Activated CD8-positive, alpha-beta memory T cell treated with anti-CD3 and anti-CD28 coated beads, Interleukin-2, amount 10 ng/mL, durations not matched to agents 7 days and 5 days (primary cell): ENCODE measurements at regions not wholly inside any gene's neighbourhood (a gene's known extent, or its start where the extent isn't known, plus 50 kb on each side); places are given as distances from the start of the nearest gene placed in this dataset.

ENCODE experiments used
- ATAC-seq: fragments of 150-1000 bp; cut with Tn5 transposase; one replicate; pipeline ENCODE4 v1.10.0; 2021; ENCODE audit warnings: moderate library complexity
- CTCF ChIA-PET: fragments of 350-600 bp; sonication (Branson Sonifier 250); formaldehyde crosslinking; loops from one replicate; lab custom pipeline; 2021; ENCODE audit warnings: antibody characterized with exemption; lab: Charles Lee
- DNase-seq: peaks from one replicate; pipeline ENCODE4 v3.0.0-alpha.2; 2020
- H3K27ac Mint-ChIP-seq: one replicate; pipeline ENCODE4 v1.8.0; 2021; ENCODE audit warnings: mild to moderate bottlenecking, mixed read lengths
- H3K27me3 Mint-ChIP-seq: one replicate; pipeline ENCODE4 v1.8.0; 2021; ENCODE audit warnings: mixed read lengths
- H3K36me3 Mint-ChIP-seq: one replicate; pipeline ENCODE4 v1.8.0; 2021; ENCODE audit warnings: mild to moderate bottlenecking, mixed read lengths
- H3K4me1 Mint-ChIP-seq: one replicate; pipeline ENCODE4 v1.8.0; 2021; ENCODE audit warnings: mixed read lengths
- H3K4me3 Mint-ChIP-seq: one replicate; pipeline ENCODE4 v1.8.0; 2021; ENCODE audit warnings: mild to moderate bottlenecking, moderate library complexity, mixed read lengths
- H3K9me3 Mint-ChIP-seq: one replicate; pipeline ENCODE4 v1.8.0; 2022; ENCODE audit warnings: low read depth, mixed read lengths

DNA sequence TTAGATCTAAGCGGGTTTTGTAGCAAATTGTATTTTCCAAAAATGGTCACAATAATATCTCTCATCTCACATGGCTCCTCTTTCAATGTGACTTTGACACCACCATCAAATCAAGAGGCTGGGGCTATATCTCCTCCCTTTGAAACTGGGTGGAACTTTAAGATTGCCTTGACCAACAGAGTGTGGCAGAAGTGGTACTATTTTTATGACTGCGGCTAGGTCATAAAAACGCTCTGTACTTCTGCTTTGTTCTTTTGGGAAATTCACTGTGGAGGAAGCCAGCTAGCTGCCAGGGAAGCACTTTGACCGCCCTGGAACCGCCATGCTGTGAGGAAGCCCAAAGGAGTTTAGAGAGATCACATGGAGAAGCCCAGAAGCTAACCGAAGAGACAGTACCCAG lies 50.7 kb upstream of the ACOT11 start:
- H3K27me3 Mint-ChIP-seq: peaks cover 71% of the 10 kb centered on the region
- H3K4me1 Mint-ChIP-seq: peaks cover 12% of the 10 kb centered on the region
- ATAC-seq (no peak), DNase-seq (no peak)
- no peaks in the 10 kb centered on the region for H3K36me3 Mint-ChIP-seq
- no peaks in the 10 kb centered on the region for H3K9me3 Mint-ChIP-seq
- CTCF ChIA-PET: interaction anchor here (4.6 kb wide), 1 partner anchor 8 kb away, joined by 18 read pairs; no protein-coding TSS in a partner anchor
- H3K27ac Mint-ChIP-seq: no peak overlapping the region
- H3K4me3 Mint-ChIP-seq: no peak overlapping the region

DNA sequence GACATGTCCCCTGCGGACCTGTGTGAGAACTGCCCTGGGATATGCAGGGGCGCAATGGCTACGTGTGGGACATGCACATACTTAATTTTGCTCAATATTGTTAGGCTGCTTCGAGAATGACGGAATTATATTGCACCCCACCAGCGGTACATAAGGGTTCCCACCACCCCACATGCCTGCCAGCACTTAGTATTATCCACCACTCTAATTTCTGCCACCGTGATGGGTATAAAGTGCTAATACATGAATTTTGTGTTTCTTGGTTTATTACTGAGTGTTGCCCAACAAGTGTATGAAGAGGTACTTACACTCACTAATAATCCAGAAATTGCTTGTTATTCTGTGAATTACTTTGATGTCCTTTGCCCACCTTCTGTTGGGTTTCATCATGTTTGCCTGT lies 52.1 kb upstream of the ACOT11 start:
- no peaks in the 10 kb centered on the region for H3K9me3 Mint-ChIP-seq
- H3K36me3 Mint-ChIP-seq: no peaks in the 10 kb centered on the region
- ATAC-seq: no peak
- DNase-seq: no peak
- H3K4me1 Mint-ChIP-seq: peaks cover 8% of the 10 kb centered on the region
- no peak overlapping the region for H3K4me3 Mint-ChIP-seq
- H3K27me3 Mint-ChIP-seq: peaks cover 62% of the 10 kb centered on the region
- H3K27ac Mint-ChIP-seq: no peak overlapping the region
- CTCF ChIA-PET: no interaction called here

DNA sequence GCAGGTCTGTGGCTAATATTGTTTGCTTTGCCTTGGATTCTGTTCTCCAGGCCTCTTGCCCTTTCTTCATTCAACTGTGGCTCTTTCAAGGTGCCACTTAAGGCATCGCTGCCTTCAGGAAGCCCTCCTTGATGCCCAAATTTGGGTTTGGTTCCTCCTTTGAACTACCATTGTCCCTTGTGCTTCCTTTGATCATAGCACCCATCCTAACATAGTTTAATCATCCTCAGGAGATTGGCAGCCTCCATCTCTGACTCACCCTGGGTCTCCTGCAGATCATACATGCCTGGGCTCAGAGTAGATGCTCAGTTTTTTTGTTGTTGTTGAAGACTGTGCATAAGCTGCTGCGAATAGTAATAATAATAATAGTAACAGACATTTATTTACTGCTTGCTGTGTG lies 54.4 kb upstream of the ACOT11 start:
- CTCF ChIA-PET: no interaction called here
- no peaks in the 10 kb centered on the region for H3K36me3 Mint-ChIP-seq
- peaks cover 4% of the 10 kb centered on the region for H3K4me1 Mint-ChIP-seq
- no peak for DNase-seq
- ATAC-seq: no peak
- H3K27ac Mint-ChIP-seq: no peak overlapping the region
- no peaks in the 10 kb centered on the region for H3K9me3 Mint-ChIP-seq
- H3K4me3 Mint-ChIP-seq: no peak overlapping the region
- H3K27me3 Mint-ChIP-seq: peaks cover 52% of the 10 kb centered on the region

DNA sequence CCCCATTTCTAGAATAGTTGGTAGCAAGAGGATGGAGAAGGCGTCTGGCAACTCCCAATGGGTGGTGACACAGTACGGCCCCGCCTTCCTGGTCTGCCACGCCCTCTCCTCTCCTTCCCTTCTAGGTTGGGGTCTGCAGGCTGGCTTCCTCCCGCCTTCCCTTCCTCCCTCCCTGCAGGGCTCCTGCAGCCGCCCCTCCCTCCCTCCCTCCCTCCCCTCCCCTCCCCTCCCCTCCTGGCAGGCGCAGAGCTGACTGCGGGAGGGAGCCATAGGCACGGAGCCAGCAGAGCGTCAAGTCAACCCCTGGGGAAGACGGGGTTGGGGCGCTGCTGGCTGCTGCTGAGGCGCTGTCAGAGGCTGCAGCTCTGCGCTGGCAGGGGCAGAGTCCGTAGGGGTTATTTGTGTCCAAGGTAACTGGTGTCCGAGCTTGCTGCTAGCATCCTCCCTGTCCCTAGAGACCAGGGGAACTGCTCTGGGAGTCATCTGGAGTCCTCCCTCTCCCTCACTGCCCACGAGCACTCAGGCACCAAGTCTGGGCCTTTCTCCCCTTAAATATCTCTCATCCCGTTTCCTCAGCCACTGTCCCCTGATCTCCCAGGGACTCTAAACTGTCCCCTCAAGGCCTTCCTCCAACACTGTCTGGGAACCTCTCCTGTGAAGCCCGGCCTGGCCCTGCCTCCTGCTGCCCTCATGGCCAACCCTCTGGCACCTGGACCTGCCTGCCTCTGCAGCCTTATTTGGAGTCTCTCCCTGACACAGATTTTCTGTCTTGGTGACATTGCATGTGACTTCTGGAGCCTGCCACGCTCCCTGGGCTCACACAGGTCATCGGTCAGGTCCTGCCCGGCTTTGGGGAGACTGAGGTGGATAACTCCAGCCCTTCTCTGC lies 57.4 kb upstream of the ACOT11 start:
- H3K4me1 Mint-ChIP-seq: peaks cover 26% of the 10 kb centered on the region
- ATAC-seq (no peak), DNase-seq (no peak)
- H3K27ac Mint-ChIP-seq: no peak overlapping the region
- H3K4me3 Mint-ChIP-seq: no peak overlapping the region
- no peaks in the 10 kb centered on the region for H3K9me3 Mint-ChIP-seq
- H3K36me3 Mint-ChIP-seq: no peaks in the 10 kb centered on the region
- CTCF ChIA-PET: interaction anchor here (0.7 to 3.0 kb wide), 26 partner anchors 10 to 458 kb away, joined by 3 to 45 read pairs (median 6); partner anchors contain the start of genes SSBP3 and TTC4
- H3K27me3 Mint-ChIP-seq: peaks cover 46% of the 10 kb centered on the region

DNA sequence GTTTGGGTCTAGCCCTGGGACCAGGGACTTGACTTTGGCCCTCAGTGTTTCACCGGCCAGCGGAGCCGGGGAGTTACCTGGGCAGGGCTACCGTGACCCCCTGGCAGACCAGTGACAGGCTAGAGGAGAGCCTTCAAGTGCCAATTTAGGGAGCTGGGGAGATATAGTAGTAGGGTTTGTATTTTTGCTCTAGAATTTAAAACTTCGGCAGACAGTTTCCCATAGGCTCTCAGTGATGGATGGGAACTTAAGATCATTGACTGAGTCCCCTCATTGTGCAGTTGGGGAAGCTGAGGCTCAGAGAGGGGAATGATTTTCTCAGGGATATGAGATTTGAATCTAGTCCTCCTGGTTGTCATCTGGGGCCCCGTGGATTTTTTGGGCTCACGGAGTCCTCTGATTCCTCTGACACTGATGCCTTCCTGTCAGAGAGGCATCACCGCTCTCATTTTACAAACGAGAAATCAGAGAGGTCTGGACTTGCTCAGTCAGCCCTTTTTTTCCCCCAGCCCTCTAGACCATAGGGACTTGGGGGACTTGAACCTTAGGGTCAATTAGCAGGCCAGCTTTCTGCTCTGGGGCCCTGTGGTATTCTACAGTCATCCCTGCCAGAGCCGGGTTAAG lies 58.3 kb upstream of the ACOT11 start:
- peak overlapping the region; percentile 75 for H3K4me3 Mint-ChIP-seq
- CTCF ChIA-PET: interaction anchor here (0.6 to 3.0 kb wide), 72 partner anchors 9 to 629 kb away, joined by 3 to 45 read pairs (median 4); partner anchors contain the start of genes CYB5RL, MRPL37, SSBP3 and TTC22
- H3K27ac Mint-ChIP-seq: no peak overlapping the region

DNA sequence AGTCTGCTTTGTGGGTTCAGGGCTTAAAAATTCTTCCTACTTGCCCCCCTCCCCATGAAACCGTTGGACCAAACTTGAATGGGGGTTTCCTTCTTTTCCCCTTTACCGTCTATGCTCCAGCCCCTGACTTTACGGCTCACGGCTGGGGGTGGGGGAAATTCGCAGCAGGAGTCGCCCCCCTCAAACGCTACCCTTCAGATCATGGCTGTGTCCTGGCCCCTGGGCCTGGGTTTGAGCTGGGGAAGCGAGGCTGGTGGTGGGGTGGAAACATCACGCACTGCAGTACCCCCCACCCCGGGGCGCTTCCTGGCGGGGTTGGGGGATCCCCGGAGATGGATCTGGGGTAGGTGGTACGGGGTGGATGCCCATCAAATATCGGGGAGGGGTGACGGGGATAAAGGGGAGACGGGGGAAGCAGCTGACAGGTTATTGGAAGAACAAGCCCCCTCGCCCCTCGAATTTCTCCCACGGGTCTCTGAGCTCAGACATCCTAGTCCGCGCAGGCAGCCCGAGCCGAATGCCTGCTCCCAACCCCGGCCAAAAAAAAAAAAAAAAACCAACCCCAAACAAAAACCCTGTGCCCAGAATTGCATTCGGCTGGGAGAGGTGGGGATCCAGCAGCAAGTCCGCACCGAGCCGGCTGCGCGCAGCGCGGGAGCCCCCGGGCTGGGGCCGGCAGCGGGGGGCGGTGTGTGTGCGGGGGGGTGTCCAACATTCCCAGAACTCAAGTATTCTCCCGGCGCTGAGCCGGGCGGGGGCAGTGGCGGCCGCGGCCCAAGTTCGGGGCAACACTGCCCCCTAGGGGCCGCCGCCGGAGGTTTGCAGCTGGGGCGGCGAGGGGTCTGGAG lies 59.0 kb upstream of the ACOT11 start:
- ATAC-seq (peak; percentile 80), DNase-seq (peak; percentile 73)
- peaks cover 45% of the 10 kb centered on the region for H3K27me3 Mint-ChIP-seq
- no peaks in the 10 kb centered on the region for H3K36me3 Mint-ChIP-seq
- no peaks in the 10 kb centered on the region for H3K9me3 Mint-ChIP-seq
- peak overlapping the region; percentile 75 for H3K4me3 Mint-ChIP-seq
- peak overlapping the region; percentile 76 for H3K27ac Mint-ChIP-seq
- CTCF ChIA-PET: interaction anchor here (0.6 to 3.0 kb wide), 81 partner anchors 8 to 628 kb away, joined by 3 to 45 read pairs (median 4); partner anchors contain the start of genes CYB5RL, MRPL37, SSBP3 and TTC22
- H3K4me1 Mint-ChIP-seq: peaks cover 33% of the 10 kb centered on the region

More for the DNA sequence above, 58.3 kb upstream of the ACOT11 start:
- H3K9me3 Mint-ChIP-seq: no peaks in the 10 kb centered on the region
- peaks cover 31% of the 10 kb centered on the region for H3K4me1 Mint-ChIP-seq
- H3K36me3 Mint-ChIP-seq: no peaks in the 10 kb centered on the region
- peaks cover 48% of the 10 kb centered on the region for H3K27me3 Mint-ChIP-seq
- DNase-seq (no peak), ATAC-seq (no peak)

DNA sequence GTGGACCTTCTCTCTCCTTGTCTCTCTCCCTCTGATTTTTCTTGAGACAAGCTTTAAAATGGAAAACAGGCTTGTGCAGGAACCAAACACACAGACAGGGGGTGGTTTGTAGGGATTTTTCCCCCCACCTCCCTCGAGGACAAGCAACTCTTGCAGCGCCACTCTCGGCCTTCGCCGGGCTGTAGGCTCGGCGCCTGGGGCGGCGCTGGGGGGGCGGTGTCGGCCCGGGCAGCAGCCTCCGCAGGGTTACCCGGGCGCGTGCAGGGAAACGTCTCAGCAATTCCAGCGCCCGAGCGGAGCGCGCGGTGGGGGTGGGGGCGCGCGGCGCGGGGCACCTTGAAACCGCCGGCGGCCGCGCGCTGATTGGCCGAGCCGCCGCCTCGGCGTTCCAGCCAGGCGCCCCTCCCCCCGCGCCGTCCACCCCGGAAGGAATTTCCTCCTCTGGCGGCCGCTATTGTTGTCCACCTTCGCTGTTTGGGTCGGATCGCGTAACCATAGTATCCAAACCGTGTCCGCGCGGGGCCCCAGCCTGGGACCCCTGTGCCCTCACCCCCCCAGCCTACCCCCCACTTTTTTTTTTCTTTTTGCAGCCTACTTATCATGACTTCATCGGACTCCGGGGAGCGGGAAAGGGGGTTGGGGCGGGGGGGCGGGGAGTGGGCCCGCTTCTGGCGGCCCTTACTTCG lies 59.8 kb upstream of the ACOT11 start:
- peak overlapping the region; percentile 71 for H3K27ac Mint-ChIP-seq
- DNase-seq (peak; percentile 78), ATAC-seq (peak; percentile 62)
- H3K4me3 Mint-ChIP-seq: peak overlapping the region; percentile 75
- H3K9me3 Mint-ChIP-seq: no peaks in the 10 kb centered on the region
- CTCF ChIA-PET: interaction anchor here (0.7 to 4.5 kb wide), 29 partner anchors 8 to 628 kb away, joined by 3 to 45 read pairs (median 6); partner anchors contain the start of genes CYB5RL, MRPL37 and SSBP3
- H3K27me3 Mint-ChIP-seq: peaks cover 44% of the 10 kb centered on the region
- H3K4me1 Mint-ChIP-seq: peaks cover 33% of the 10 kb centered on the region
- H3K36me3 Mint-ChIP-seq: no peaks in the 10 kb centered on the region

DNA sequence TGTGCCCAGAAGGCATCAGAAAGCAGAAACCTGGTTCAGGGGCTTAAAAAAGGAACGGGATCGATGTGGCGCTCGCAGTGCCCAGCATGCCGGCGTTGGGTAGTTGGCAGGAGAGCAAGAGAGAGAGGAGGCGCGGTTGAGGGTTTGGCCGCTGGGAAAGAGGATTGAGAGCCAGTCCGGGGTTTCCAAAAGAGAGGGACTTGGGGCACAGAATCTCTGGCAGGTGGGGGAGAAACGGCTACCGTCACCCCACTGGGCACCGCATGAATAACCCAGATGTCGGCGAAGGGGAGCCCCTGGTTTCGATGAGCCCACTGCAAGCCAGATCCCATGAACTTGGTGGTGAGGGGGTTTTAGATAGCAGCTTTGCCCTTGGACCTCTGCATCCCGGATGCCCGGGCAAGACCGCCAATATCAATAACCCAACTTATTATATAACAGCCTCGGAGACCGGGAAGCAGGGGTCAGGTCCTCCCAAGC lies 60.4 kb upstream of the ACOT11 start:
- CTCF ChIA-PET: interaction anchor here (0.7 to 4.5 kb wide), 5 partner anchors 10 to 627 kb away, joined by 4 to 34 read pairs (median 8); partner anchors contain the start of gene SSBP3
- H3K27me3 Mint-ChIP-seq: peaks cover 44% of the 10 kb centered on the region
- H3K9me3 Mint-ChIP-seq: no peaks in the 10 kb centered on the region
- ATAC-seq: no peak
- DNase-seq: no peak
- peaks cover 33% of the 10 kb centered on the region for H3K4me1 Mint-ChIP-seq
- H3K36me3 Mint-ChIP-seq: no peaks in the 10 kb centered on the region
- peak overlapping the region; percentile 72 for H3K27ac Mint-ChIP-seq
- peak overlapping the region; percentile 68 for H3K4me3 Mint-ChIP-seq

DNA sequence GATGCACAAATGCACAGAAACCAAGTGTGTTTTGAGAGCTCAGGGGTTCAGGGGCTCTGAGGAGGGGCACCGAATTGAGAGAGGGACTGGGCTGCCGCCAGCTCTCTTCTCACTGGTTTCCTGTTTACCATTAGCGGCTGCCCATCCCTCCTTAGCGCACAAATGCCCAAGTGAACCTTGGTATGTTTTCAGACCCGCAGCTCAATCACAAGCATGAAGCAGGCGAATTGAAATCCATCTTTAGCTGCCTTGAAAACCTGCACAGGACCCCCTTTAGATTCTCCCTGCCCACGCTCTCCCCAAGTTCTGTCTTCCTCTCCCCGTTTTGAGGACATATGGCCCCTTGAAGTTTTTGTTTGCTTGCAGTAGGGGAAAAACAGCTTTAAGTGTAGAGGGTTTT lies 61.1 kb upstream of the ACOT11 start:
- CTCF ChIA-PET: interaction anchor here (0.6 to 4.5 kb wide), 13 partner anchors 9 to 626 kb away, joined by 3 to 34 read pairs (median 4); partner anchors contain the start of gene SSBP3
- Mint-ChIP-seq H3K27me3 (peaks cover 44% of the 10 kb centered on the region), H3K36me3 (no peaks in the 10 kb centered on the region), H3K27ac (no peak overlapping the region), H3K4me3 (no peak overlapping the region), H3K4me1 (peaks cover 34% of the 10 kb centered on the region), H3K9me3 (no peaks in the 10 kb centered on the region)
- no peak for DNase-seq
- ATAC-seq: no peak

DNA sequence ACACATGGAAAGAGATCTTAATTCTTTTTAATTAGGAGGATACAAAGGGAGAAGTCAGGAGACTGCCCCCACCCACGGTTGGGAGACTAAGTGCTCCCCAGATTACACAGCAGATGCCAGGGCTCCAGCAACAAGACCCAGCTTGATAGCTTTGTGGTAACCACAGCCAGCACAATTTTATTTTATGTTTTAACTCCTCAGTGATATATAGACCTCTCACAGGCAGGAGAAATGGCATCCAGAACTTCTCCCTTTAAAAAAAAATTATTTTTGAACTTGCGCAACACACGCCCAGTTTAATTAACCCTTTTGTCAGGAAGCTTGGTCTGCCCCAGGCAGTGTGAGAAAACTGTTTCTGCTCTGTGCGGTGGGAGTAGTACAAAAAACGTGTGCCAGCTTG lies 62.6 kb upstream of the ACOT11 start:
- peaks cover 36% of the 10 kb centered on the region for H3K27me3 Mint-ChIP-seq
- no peak overlapping the region for H3K27ac Mint-ChIP-seq
- H3K9me3 Mint-ChIP-seq: no peaks in the 10 kb centered on the region
- no peak overlapping the region for H3K4me3 Mint-ChIP-seq
- ATAC-seq: no peak
- peaks cover 49% of the 10 kb centered on the region for H3K4me1 Mint-ChIP-seq
- CTCF ChIA-PET: interaction anchor here (1.5 to 4.5 kb wide), 3 partner anchors 9 to 79 kb away, joined by 4 to 34 read pairs (median 8); partner anchors contain the start of gene SSBP3
- no peaks in the 10 kb centered on the region for H3K36me3 Mint-ChIP-seq
- no peak for DNase-seq

DNA sequence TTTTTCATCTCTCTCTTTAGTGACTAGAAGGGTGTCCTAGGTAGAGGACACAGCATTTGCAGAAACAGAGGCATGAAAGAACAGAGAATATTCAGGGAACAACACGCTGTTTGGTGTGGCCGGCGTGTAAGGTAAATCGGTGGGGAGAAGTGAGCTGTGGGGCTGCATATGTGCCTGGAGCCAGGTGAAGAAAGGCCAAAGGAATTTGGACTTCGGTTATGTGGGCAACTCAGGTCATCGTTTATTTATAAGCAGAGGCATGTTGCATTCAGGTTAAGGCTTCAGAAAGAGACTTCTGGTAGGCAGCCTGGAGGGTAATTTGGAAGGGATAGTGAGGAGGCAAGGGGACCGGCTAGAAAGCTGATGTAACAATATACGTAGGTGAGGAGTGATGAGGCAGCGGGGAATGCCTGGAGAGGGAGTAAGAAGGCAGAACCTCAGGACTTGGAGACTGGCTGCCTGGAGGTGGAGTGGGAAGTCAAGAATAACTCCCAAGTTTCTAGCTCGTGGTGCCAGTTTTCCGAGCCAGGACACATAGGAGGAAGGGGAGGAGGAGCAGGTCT lies 64.1 kb upstream of the ACOT11 start:
- Mint-ChIP-seq H3K36me3 (no peaks in the 10 kb centered on the region), H3K4me3 (no peak overlapping the region), H3K27ac (peak overlapping the region; percentile 2), H3K4me1 (peaks cover 55% of the 10 kb centered on the region), H3K9me3 (no peaks in the 10 kb centered on the region), H3K27me3 (peaks cover 36% of the 10 kb centered on the region)
- no peak for ATAC-seq
- DNase-seq: no peak
- CTCF ChIA-PET: interaction anchor here (0.8 to 4.5 kb wide), 5 partner anchors 11 to 77 kb away, joined by 3 to 34 read pairs (median 4); partner anchors contain the start of gene SSBP3
